D721Med (cell line): ENCODE measurements at regions not wholly inside any gene's neighbourhood (a gene's known extent, or its start where the extent isn't known, plus 50 kb on each side); places are given as distances from the start of the nearest gene placed in this dataset.

Experiments used
- DNase-seq: peaks from one replicate; pipeline ENCODE4 v3.0.0; 2011; ENCODE audit warnings: low spot score; ENCODE audit not compliant: insufficient read length
- FAIRE-seq: peaks from 2 replicates; lab custom pipeline; 2011; peaks lifted over from hg19 to GRCh38; lab: Jason Lieb, UNC
- CTCF ChIP-seq: IDR thresholded peaks from 2 replicates; pipeline ENCODE4 v1.5.1; 2012; ENCODE audit warnings: mild to moderate bottlenecking, control low read depth; ENCODE audit not compliant: insufficient read depth; ENCODE audit errors: missing control alignments

GRCh38 chr9:86854898-86855523 is 92.3 kb downstream of the GAS1 start:
- FAIRE-seq (no peak), DNase-seq (no peak)
- no peak for TF ChIP-seq CTCF

GRCh38 chr9:86846656-86847055 is 100.7 kb downstream of the GAS1 start:
- TF ChIP-seq CTCF, result no peak
- DNase-seq (no peak), FAIRE-seq (no peak)

- DNase-seq, result no peak
- TF ChIP-seq CTCF, result no peak
- FAIRE-seq, result no peak
These were observed 104.1 kb downstream of the GAS1 start for GRCh38 chr9:86843206-86843605.

- no peak for FAIRE-seq
- TF ChIP-seq CTCF, result no peak
- no peak for DNase-seq
These were observed 104.7 kb downstream of the GAS1 start for GRCh38 chr9:86842573-86842972.

GRCh38 chr9:86839522-86839921 is 107.8 kb downstream of the GAS1 start:
- DNase-seq (no peak), FAIRE-seq (no peak)
- TF ChIP-seq CTCF, result no peak

GRCh38 chr9:86838519-86839497 is 108.5 kb downstream of the GAS1 start:
- no peak for DNase-seq
- FAIRE-seq, result no peak
- no peak for TF ChIP-seq CTCF
